Neural progenitor cell (in vitro differentiated cells): ENCODE measurements at regions not wholly inside any gene's neighbourhood (a gene's known extent, or its start where the extent isn't known, plus 50 kb on each side); places are given as distances from the start of the nearest gene placed in this dataset.

Experiments used
- DNase-seq: peaks from one replicate; pipeline ENCODE4 v3.0.0-alpha.2; 2016; ENCODE audit warnings: low spot score
- H2AFZ ChIP-seq: fragments of 200-600 bp; sonication (generic); replicated peaks from 2 replicates; pipeline ENCODE4 v1.6.1; 2016; ENCODE audit warnings: antibody characterized with exemption
- H3F3A ChIP-seq: fragments of 200-600 bp; sonication (generic); 2 replicates; pipeline ENCODE4 v1.6.1; 2016; ENCODE audit warnings: antibody characterized with exemption, low read depth
- H3K27ac ChIP-seq: fragments of 200-600 bp; sonication (generic); 2 replicates; pipeline ENCODE4 v1.5.1; 2016; ENCODE audit warnings: mild to moderate bottlenecking
- H3K27me3 ChIP-seq: fragments of 200-600 bp; sonication (generic); 2 replicates; pipeline ENCODE4 v1.6.1; 2016; ENCODE audit warnings: mild to moderate bottlenecking, moderate library complexity
- H3K36me3 ChIP-seq: fragments of 200-600 bp; sonication (generic); 2 replicates; pipeline ENCODE4 v1.5.1; 2016
- H3K4me1 ChIP-seq: fragments of 200-600 bp; sonication (generic); 2 replicates; pipeline ENCODE4 v1.6.1; 2016; ENCODE audit warnings: mixed run types
- H3K4me2 ChIP-seq: fragments of 200-600 bp; sonication (generic); 2 replicates; pipeline ENCODE4 v1.6.1; 2016
- H3K4me3 ChIP-seq: fragments of 200-600 bp; sonication (generic); 2 replicates; pipeline ENCODE4 v1.5.1; 2016
- H3K79me2 ChIP-seq: fragments of 200-600 bp; sonication (generic); 2 replicates; pipeline ENCODE4 v1.6.1; 2016; ENCODE audit warnings: low read depth
- H3K9ac ChIP-seq: fragments of 200-600 bp; sonication (generic); 2 replicates; pipeline ENCODE4 v1.6.1; 2016
- H3K9me3 ChIP-seq: fragments of 200-600 bp; sonication (generic); 2 replicates; pipeline ENCODE4 v1.5.1; 2016; ENCODE audit warnings: low read depth
- H4K20me1 ChIP-seq: fragments of 200-600 bp; sonication (generic); 2 replicates; pipeline ENCODE4 v1.6.1; 2016; ENCODE audit warnings: low read depth
- H3K27ac Mint-ChIP-seq: 3 replicates; pipeline ENCODE4 v1.8.0; 2021; ENCODE audit warnings: mixed read lengths
- H3K27me3 Mint-ChIP-seq: 2 replicates; pipeline ENCODE4 v1.8.0; 2022; ENCODE audit warnings: low read depth, mild to moderate bottlenecking, inconsistent platforms, moderate library complexity, mixed read lengths; ENCODE audit not compliant: insufficient read depth
- H3K36me3 Mint-ChIP-seq: 3 replicates; pipeline ENCODE4 v1.8.0; 2021; ENCODE audit warnings: mixed read lengths
- H3K4me1 Mint-ChIP-seq: 3 replicates; pipeline ENCODE4 v1.8.0; 2021; ENCODE audit warnings: mixed read lengths
- H3K4me3 Mint-ChIP-seq: 3 replicates; pipeline ENCODE4 v1.8.0; 2021; ENCODE audit warnings: mild to moderate bottlenecking, moderate library complexity, mixed read lengths
- H3K9me3 Mint-ChIP-seq: 3 replicates; pipeline ENCODE4 v1.8.0; 2020; ENCODE audit warnings: mixed read lengths
- EZH2 ChIP-seq: fragments of 200-600 bp; sonication (generic); IDR thresholded peaks from 2 replicates; pipeline ENCODE4 v1.6.1; 2017; ENCODE audit warnings: antibody characterized with exemption, mild to moderate bottlenecking, moderate library complexity
- EZH2phosphoT487 ChIP-seq: fragments of 200-600 bp; sonication (generic); IDR thresholded peaks from 2 replicates; pipeline ENCODE4 v1.6.1; 2017; ENCODE audit warnings: antibody characterized with exemption
- TF ChIP-seq, protein P1 (sequence below): fragments of 200-600 bp; sonication (generic); IDR thresholded peaks from 2 replicates; pipeline ENCODE4 v1.5.1; 2017; ENCODE audit warnings: antibody characterized with exemption, mild to moderate bottlenecking

DNA sequence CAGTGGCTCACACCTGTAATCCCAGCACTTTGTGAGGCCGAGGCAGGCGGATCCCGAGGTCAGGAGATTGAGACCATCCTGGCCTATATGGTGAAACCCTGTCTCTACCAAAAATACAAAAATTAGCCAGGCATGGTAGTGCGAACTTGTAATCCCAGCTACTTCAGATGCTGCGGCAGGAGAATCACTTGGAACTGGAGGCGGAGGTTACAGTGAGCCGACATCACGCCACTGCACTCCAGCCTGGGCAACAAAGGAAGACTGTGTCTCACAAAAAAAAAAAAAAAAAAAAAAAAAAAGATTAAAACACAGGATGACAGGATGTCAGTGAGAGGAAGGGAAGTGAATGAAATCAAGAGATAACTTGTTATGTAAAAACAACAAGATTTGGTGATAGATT is 1158.5 kb downstream of the PCDH9 start:
- Mint-ChIP-seq H3K4me3 (no peak overlapping the region), H3K27me3 (peaks cover 2% of the 10 kb centered on the region), H3K9me3 (no peaks in the 10 kb centered on the region), H3K4me1 (no peaks in the 10 kb centered on the region), H3K36me3 (no peaks in the 10 kb centered on the region), H3K27ac (no peak overlapping the region)
- no peak overlapping the region for H3K4me3 ChIP-seq
- no peak overlapping the region for H3K9ac ChIP-seq
- TF ChIP-seq EZH2 (no peak), EZH2phosphoT487 (no peak)
- TF ChIP-seq, protein P1, sequence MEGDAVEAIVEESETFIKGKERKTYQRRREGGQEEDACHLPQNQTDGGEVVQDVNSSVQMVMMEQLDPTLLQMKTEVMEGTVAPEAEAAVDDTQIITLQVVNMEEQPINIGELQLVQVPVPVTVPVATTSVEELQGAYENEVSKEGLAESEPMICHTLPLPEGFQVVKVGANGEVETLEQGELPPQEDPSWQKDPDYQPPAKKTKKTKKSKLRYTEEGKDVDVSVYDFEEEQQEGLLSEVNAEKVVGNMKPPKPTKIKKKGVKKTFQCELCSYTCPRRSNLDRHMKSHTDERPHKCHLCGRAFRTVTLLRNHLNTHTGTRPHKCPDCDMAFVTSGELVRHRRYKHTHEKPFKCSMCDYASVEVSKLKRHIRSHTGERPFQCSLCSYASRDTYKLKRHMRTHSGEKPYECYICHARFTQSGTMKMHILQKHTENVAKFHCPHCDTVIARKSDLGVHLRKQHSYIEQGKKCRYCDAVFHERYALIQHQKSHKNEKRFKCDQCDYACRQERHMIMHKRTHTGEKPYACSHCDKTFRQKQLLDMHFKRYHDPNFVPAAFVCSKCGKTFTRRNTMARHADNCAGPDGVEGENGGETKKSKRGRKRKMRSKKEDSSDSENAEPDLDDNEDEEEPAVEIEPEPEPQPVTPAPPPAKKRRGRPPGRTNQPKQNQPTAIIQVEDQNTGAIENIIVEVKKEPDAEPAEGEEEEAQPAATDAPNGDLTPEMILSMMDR, result no peak
- no peak for DNase-seq
- H3K27ac ChIP-seq, result no peak overlapping the region
- no peaks in the 10 kb centered on the region for H3K27me3 ChIP-seq
- no peaks in the 10 kb centered on the region for H3K79me2 ChIP-seq
- no peaks in the 10 kb centered on the region for H3K9me3 ChIP-seq
- H3K36me3 ChIP-seq, result no peaks in the 10 kb centered on the region
- no peaks in the 10 kb centered on the region for H3F3A ChIP-seq
- peak overlapping the region; percentile 77 for H2AFZ ChIP-seq
- no peaks in the 10 kb centered on the region for H4K20me1 ChIP-seq
- no peaks in the 10 kb centered on the region for H3K4me1 ChIP-seq
- no peak overlapping the region for H3K4me2 ChIP-seq

DNA sequence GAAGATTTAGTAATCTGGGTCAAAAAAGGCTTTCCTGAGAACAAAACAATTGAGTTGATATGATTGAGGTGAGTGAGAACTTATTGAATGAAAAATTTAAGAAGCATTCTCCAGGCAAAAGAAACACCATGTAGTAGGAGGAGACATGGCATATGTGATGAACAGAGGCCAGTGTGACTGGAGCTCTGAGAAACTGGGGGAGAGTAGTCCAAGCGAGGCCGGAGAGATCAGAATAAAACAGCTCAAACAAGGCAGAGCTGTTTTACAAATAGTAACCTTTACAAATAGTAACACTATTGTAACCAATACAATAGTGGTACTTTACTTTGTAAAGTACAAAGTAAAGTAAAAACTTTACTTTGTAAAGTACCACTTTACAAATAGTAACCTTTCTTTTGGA is 1159.1 kb downstream of the PCDH9 start:
- H3K4me3 Mint-ChIP-seq, result no peak overlapping the region
- Histone ChIP-seq H4K20me1 (no peaks in the 10 kb centered on the region), H3K79me2 (no peaks in the 10 kb centered on the region), H3K27ac (no peak overlapping the region), H3F3A (no peaks in the 10 kb centered on the region), H3K9me3 (no peaks in the 10 kb centered on the region), H3K9ac (no peak overlapping the region), H3K36me3 (no peaks in the 10 kb centered on the region), H3K4me1 (no peaks in the 10 kb centered on the region), H3K4me3 (no peak overlapping the region), H3K4me2 (no peak overlapping the region), H3K27me3 (no peaks in the 10 kb centered on the region), H2AFZ (peak overlapping the region; percentile 77)
- no peak for TF ChIP-seq EZH2
- TF ChIP-seq, protein P1, result no peak
- no peaks in the 10 kb centered on the region for H3K4me1 Mint-ChIP-seq
- H3K36me3 Mint-ChIP-seq, result no peaks in the 10 kb centered on the region
- H3K9me3 Mint-ChIP-seq, result no peaks in the 10 kb centered on the region
- H3K27ac Mint-ChIP-seq, result no peak overlapping the region
- peaks cover 2% of the 10 kb centered on the region for H3K27me3 Mint-ChIP-seq
- no peak for DNase-seq

DNA sequence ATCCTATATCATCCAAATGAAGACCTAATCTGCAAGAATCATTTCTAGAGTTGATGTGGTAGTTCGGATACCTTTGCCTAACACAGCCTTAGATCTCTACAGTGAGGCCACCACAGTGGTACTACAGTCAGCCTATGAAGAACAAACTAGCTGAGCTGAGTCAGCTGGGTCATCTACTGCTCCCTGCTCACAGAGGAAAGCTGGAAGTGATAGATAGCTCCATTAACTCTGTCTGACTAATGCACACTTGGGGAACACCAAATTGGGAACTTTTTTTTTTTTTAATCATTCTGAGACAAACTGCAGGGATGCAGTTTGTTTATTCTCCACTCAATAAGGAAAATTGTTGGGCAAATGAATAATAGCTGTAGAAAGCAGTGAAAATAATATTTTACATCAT is 1160.6 kb downstream of the PCDH9 start:
- Histone ChIP-seq H3K79me2 (no peaks in the 10 kb centered on the region), H3K4me2 (no peak overlapping the region), H3K27me3 (no peaks in the 10 kb centered on the region), H3K27ac (no peak overlapping the region), H3K9ac (no peak overlapping the region), H3F3A (no peaks in the 10 kb centered on the region), H3K4me3 (no peak overlapping the region), H2AFZ (no peak overlapping the region), H3K4me1 (no peaks in the 10 kb centered on the region), H4K20me1 (no peaks in the 10 kb centered on the region), H3K9me3 (no peaks in the 10 kb centered on the region), H3K36me3 (no peaks in the 10 kb centered on the region)
- no peak overlapping the region for H3K4me3 Mint-ChIP-seq
- no peaks in the 10 kb centered on the region for H3K36me3 Mint-ChIP-seq
- H3K27me3 Mint-ChIP-seq, result peaks cover 2% of the 10 kb centered on the region
- H3K9me3 Mint-ChIP-seq, result no peaks in the 10 kb centered on the region
- no peaks in the 10 kb centered on the region for H3K4me1 Mint-ChIP-seq
- no peak overlapping the region for H3K27ac Mint-ChIP-seq
- no peak for DNase-seq
- TF ChIP-seq EZH2phosphoT487, result no peak
- TF ChIP-seq, protein P1, result no peak
- TF ChIP-seq EZH2, result no peak

DNA sequence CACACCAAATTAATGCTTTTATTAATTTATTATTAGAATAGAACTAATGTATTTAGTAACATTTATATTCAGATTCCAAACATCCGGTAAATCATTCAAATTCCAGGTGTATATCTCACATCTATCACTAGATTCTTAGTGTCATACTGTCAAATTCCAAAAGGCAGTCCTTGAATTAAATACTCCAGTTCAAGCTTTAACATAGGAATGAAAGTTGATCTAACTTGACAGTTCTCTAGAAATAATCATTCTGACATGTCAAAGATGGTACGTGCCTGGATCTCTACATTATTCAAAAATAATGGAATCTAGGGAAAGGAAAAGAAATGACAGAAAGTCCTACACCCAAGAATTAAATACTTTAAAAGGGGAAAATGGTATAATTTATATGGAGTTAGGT is 1161.5 kb downstream of the PCDH9 start:
- H3K4me3 ChIP-seq, result no peak overlapping the region
- no peaks in the 10 kb centered on the region for H3K27me3 ChIP-seq
- TF ChIP-seq EZH2phosphoT487 (no peak), EZH2 (no peak)
- TF ChIP-seq, protein P1, result no peak
- H3K27ac Mint-ChIP-seq, result no peak overlapping the region
- DNase-seq, result no peak
- H4K20me1 ChIP-seq, result no peaks in the 10 kb centered on the region
- H3K79me2 ChIP-seq, result no peaks in the 10 kb centered on the region
- H3K9ac ChIP-seq, result no peak overlapping the region
- H3K36me3 ChIP-seq, result no peaks in the 10 kb centered on the region
- H3K36me3 Mint-ChIP-seq, result no peaks in the 10 kb centered on the region
- no peaks in the 10 kb centered on the region for H3K4me1 Mint-ChIP-seq
- no peak overlapping the region for H2AFZ ChIP-seq
- no peaks in the 10 kb centered on the region for H3K4me1 ChIP-seq
- no peak overlapping the region for H3K27ac ChIP-seq
- H3K9me3 ChIP-seq, result no peaks in the 10 kb centered on the region
- no peak overlapping the region for H3K4me3 Mint-ChIP-seq
- H3K27me3 Mint-ChIP-seq, result peaks cover 2% of the 10 kb centered on the region
- H3K4me2 ChIP-seq, result no peak overlapping the region
- H3F3A ChIP-seq, result no peaks in the 10 kb centered on the region
- H3K9me3 Mint-ChIP-seq, result no peaks in the 10 kb centered on the region
